K562 (cell line): ENCODE measurements at regions not wholly inside any gene's neighbourhood (a gene's known extent, or its start where the extent isn't known, plus 50 kb on each side); places are given as distances from the start of the nearest gene placed in this dataset.

Experiments used
- ATAC-seq: fragments of 200-7000 bp; cut with Tn5 transposase; 3 replicates; pipeline ENCODE4 v1.9.1; 2020; ENCODE audit warnings: moderate library complexity
- BruUV-seq: library from RNA; stranded (reverse); fragments of 400-500 nt; replicated peaks from 2 replicates; lab custom pipeline; 2021; lab: Mats Ljungman, UMichigan
- CTCF ChIA-PET: fragments of 300-600 bp; formaldehyde crosslinking; extraction: SDS; loops from one replicate; lab custom pipeline; 2021; ENCODE audit warnings: low intra/inter-chr PET ratio; lab: Yijun Ruan, JAX
- POLR2A ChIA-PET: fragments of 300-600, 350-650 bp; sonication (Branson Sonifier 250); formaldehyde crosslinking; extraction: SDS; loops from one replicate; lab custom pipeline; 2021; ENCODE audit warnings: antibody characterized with exemption, inconsistent platforms; lab: Yijun Ruan, JAX
- DNase-seq, 4 experiments: peaks; one replicate each; pipeline versions ENCODE4 v3.0.0 to v3.0.0-alpha.2; 2011 to 2018; ENCODE audit warnings: low spot score in 3 of 4, mixed read lengths in 3 of 4; ENCODE audit errors: extremely low read depth in 1 of 4
- FAIRE-seq: peaks from 2 replicates; lab custom pipeline; 2011; peaks lifted over from hg19 to GRCh38; lab: Jason Lieb, UNC
- H2AFZ ChIP-seq: 2 replicates; pipeline ENCODE4 v1.6.0; 2011; ENCODE audit warnings: low read depth, low read length, control low read depth, inconsistent platforms
- H3K27ac ChIP-seq: fragments of 200-600 bp; 3 replicates; pipeline ENCODE4 v1.8.0; 2011; ENCODE audit warnings: low read depth, mild to moderate bottlenecking, control low read depth, inconsistent platforms, low read length, moderate library complexity, mixed read lengths; ENCODE audit errors: extremely low read depth
- H3K27me3 ChIP-seq, 2 experiments: fragments of 300-600 bp in 1 of 2; 2 replicates in 1 of 2; 3 replicates in 1 of 2; pipeline versions ENCODE4 v1.6.0 to v1.8.0; 2011; ENCODE audit warnings: inconsistent platforms in 2 of 2, low read length in 2 of 2, mild to moderate bottlenecking in 1 of 2, mixed read lengths in 1 of 2, moderate library complexity in 1 of 2; ENCODE audit not compliant: control insufficient read depth in 2 of 2, insufficient read depth in 2 of 2
- H3K36me3 ChIP-seq: fragments of 300-600 bp; 3 replicates; pipeline ENCODE4 v1.8.0; 2011; ENCODE audit warnings: mild to moderate bottlenecking, low read length, inconsistent platforms; ENCODE audit not compliant: control insufficient read depth, insufficient read depth
- H3K4me1 ChIP-seq, 2 experiments: fragments of 200-600 bp in 1 of 2; replicated peaks in 1 of 2; 2 replicates in 1 of 2; 3 replicates in 1 of 2; pipeline versions ENCODE4 v1.5.1 to v1.8.0; 2011; ENCODE audit warnings: inconsistent platforms in 2 of 2, low read length in 2 of 2, mild to moderate bottlenecking in 1 of 2, mixed read lengths in 1 of 2, moderate library complexity in 1 of 2; ENCODE audit not compliant: control insufficient read depth in 2 of 2, insufficient read depth in 2 of 2
- H3K4me2 ChIP-seq: 2 replicates; pipeline ENCODE4 v1.6.1; 2011; ENCODE audit warnings: low read length, control low read depth, inconsistent platforms, mixed read lengths; ENCODE audit not compliant: insufficient read depth
- H3K4me3 ChIP-seq: fragments of 200-600 bp; sonication (generic), shearing (Covaris generic); 2 replicates; pipeline ENCODE4 v1.5.1; 2016; ENCODE audit warnings: control low read depth, inconsistent platforms
- H3K79me2 ChIP-seq: fragments of 200-600 bp; 3 replicates; pipeline ENCODE4 v1.8.0; 2011; ENCODE audit warnings: low read length, inconsistent platforms; ENCODE audit not compliant: control insufficient read depth, insufficient read depth
- H3K9ac ChIP-seq, 2 experiments: 2 replicates each; pipeline versions ENCODE4 v1.6.0 to v1.6.1; 2011; ENCODE audit warnings: low read depth in 2 of 2, low read length in 2 of 2, control low read depth in 1 of 2, inconsistent platforms in 1 of 2, mild to moderate bottlenecking in 1 of 2, mixed read lengths in 1 of 2; ENCODE audit not compliant: insufficient read depth in 1 of 2
- H3K9me1 ChIP-seq: one replicate; pipeline ENCODE4 v1.6.0; 2011; ENCODE audit warnings: inconsistent platforms, mild to moderate bottlenecking, low read length, moderate library complexity; ENCODE audit not compliant: control insufficient read depth, insufficient read depth
- H3K9me3 ChIP-seq: replicated peaks from 2 replicates; pipeline ENCODE4 v1.5.1; 2011; ENCODE audit warnings: low read depth, low read length, inconsistent platforms; ENCODE audit not compliant: control insufficient read depth, insufficient read depth
- H4K20me1 ChIP-seq: replicated peaks from 2 replicates; pipeline ENCODE4 v1.6.1; 2011; ENCODE audit warnings: low read length, inconsistent platforms, mixed read lengths; ENCODE audit not compliant: control insufficient read depth, insufficient read depth
- BHLHE40 ChIP-seq: IDR thresholded peaks from 2 replicates; pipeline ENCODE4 v1.6.1; 2011; ENCODE audit warnings: low read length, improper control_type of control experiment
- CBX5 ChIP-seq: IDR thresholded peaks from 2 replicates; pipeline ENCODE4 v1.6.1; 2014; ENCODE audit warnings: low read depth, borderline replicate concordance
- CC2D1A ChIP-seq: fragments of 450-650 bp; IDR thresholded peaks from 2 replicates; pipeline ENCODE4 v1.6.1; 2017; ENCODE audit warnings: mild to moderate bottlenecking
- CEBPB ChIP-seq: fragments of 450-650 bp; IDR thresholded peaks from 2 replicates; pipeline ENCODE4 v1.6.1; 2016; ENCODE audit warnings: missing genetic modification characterization, missing compliant biosample characterization
- ESRRB ChIP-seq: fragments of 250-450 bp; sonication (Bioruptor Pico); IDR thresholded peaks from 2 replicates; pipeline ENCODE4 v1.5.0; 2020; ENCODE audit warnings: mild to moderate bottlenecking, moderate library complexity, borderline replicate concordance
- ETS2 ChIP-seq: IDR thresholded peaks from 2 replicates; pipeline ENCODE4 v1.6.1; 2016; ENCODE audit warnings: borderline replicate concordance, missing genetic modification characterization, mild to moderate bottlenecking, moderate library complexity, missing compliant biosample characterization; ENCODE audit not compliant: poor library complexity, severe bottlenecking
- FIP1L1 ChIP-seq: fragments of 200-400 bp; formaldehyde crosslinking; IDR thresholded peaks from 2 replicates; pipeline ENCODE4 v1.6.1; 2018; ENCODE audit warnings: mild to moderate bottlenecking, low read depth, low read length; ENCODE audit not compliant: poor library complexity, severe bottlenecking
- HLTF ChIP-seq: fragments of 450-650 bp; IDR thresholded peaks from 2 replicates; pipeline ENCODE4 v1.6.1; 2016
- KLF13 ChIP-seq: fragments of 450-650 bp; IDR thresholded peaks from 2 replicates; pipeline ENCODE4 v1.6.1; 2016; ENCODE audit warnings: missing genetic modification characterization, low read depth, mild to moderate bottlenecking, missing compliant biosample characterization, moderate library complexity, borderline replicate concordance
- PATZ1 ChIP-seq: fragments of 250-450 bp; sonication (Bioruptor Pico); IDR thresholded peaks from 2 replicates; pipeline ENCODE4 v1.5.0; 2020; ENCODE audit warnings: mild to moderate bottlenecking, borderline replicate concordance
- PTBP1 ChIP-seq: fragments of 200-400 bp; formaldehyde crosslinking; IDR thresholded peaks from 2 replicates; pipeline ENCODE4 v1.6.1; 2017; ENCODE audit warnings: low read depth, low read length
- SIN3B ChIP-seq: fragments of 450-650 bp; IDR thresholded peaks from 2 replicates; pipeline ENCODE4 v1.6.1; 2017; ENCODE audit warnings: low read depth, mild to moderate bottlenecking, moderate library complexity
- STAT5A ChIP-seq: IDR thresholded peaks from 2 replicates; pipeline ENCODE4 v1.6.1; 2012; ENCODE audit warnings: low read length, inconsistent platforms, borderline replicate concordance
- ZNF133 ChIP-seq: fragments of 250-450 bp; sonication (Bioruptor Pico); IDR thresholded peaks from 2 replicates; pipeline ENCODE4 v1.4.0; 2020; ENCODE audit warnings: mild to moderate bottlenecking
- WGBS: fragments of 100-300 bp; shearing (Covaris generic); methylation state at CpG from one replicate; pipeline ENCODE4 v1.1.6; 2016; ENCODE audit warnings: low coverage, mixed read lengths; ENCODE audit not compliant: insufficient coverage; ENCODE audit errors: missing lambda C conversion rate; 5-methylcytosine and 5-hydroxymethylcytosine counted together
- in situ Hi-C: fragments of 300-500 bp; cut with MboI; formaldehyde crosslinking; loops from 4 replicates; pipeline ENCODE4 v1.15.0; 2018; ENCODE audit warnings: inconsistent platforms, mixed read lengths
- intact Hi-C: fragments of 100-400 bp; cut with micrococcal nuclease; formaldehyde crosslinking; loops from 2 replicates; pipeline ENCODE4 v1.14.2; 2022
- TF ChIP-seq, protein P1 (sequence below): fragments of 250-450 bp; sonication (Bioruptor Pico); IDR thresholded peaks from 2 replicates; pipeline ENCODE4 v1.4.0; 2020

GRCh38 chr21:22191581-22191980 lies 1193.4 kb downstream of the NCAM2 start:
- WGBS: 50% methylated on average over 1 of the region's 1 CpG
- POLR2A ChIA-PET: no interaction called here
- BruUV-seq: no TSS peak

GRCh38 chr21:22192766-22193165 lies 1194.6 kb downstream of the NCAM2 start:
- Histone ChIP-seq H3K4me1 (no peaks in the 10 kb centered on the region; a peak in 1 of 5 replicates), H3K4me3 (no peak overlapping the region), H3K27me3 (no peaks in the 10 kb centered on the region), H3K4me2 (no peak overlapping the region), H3K9ac (no peak overlapping the region), H3K79me2 (peaks cover 27% of the 10 kb centered on the region), H3K27ac (no peak overlapping the region), H3K9me1 (no peaks in the 10 kb centered on the region), H3K36me3 (peaks cover 7% of the 10 kb centered on the region; the same call in 2 of the 3 replicates), H2AFZ (peak overlapping the region; percentile 43; the same call in 1 of the 2 replicates), H4K20me1 (no peaks in the 10 kb centered on the region), H3K9me3 (no peaks in the 10 kb centered on the region)
- in situ Hi-C loops (no loop called here), intact Hi-C loops (no loop called here)
- FAIRE-seq: no peak
- ATAC-seq: no peak
- ChIA-PET CTCF (no interaction called here), POLR2A (interaction anchor here (1.0 kb wide), 1 partner anchor 9 kb away, joined by 3 read pairs; no protein-coding TSS in a partner anchor)
- DNase-seq: no peak
- 47% methylated on average over 2 of the region's 2 CpGs for WGBS
- no TSS peak for BruUV-seq
- TF ChIP-seq PATZ1 (CRISPR knock-in tag) (no peak), BHLHE40 (no peak), ETS2 (no peak), CBX5 (no peak), ZNF133 (CRISPR knock-in tag) (no peak), CEBPB (0 out of 2 replicates have a peak, but pooled peaks have one; percentile 29), CC2D1A (no peak), ESRRB (CRISPR knock-in tag) (no peak), HLTF (no peak)

More at GRCh38 chr21:22191581-22191980, 1193.4 kb downstream of the NCAM2 start:
- H3K27me3 ChIP-seq: no peaks in the 10 kb centered on the region
- FAIRE-seq (no peak), ATAC-seq (no peak), DNase-seq (no peak)
- H3K27ac ChIP-seq: no peak overlapping the region
- TF ChIP-seq PTBP1 (no peak), STAT5A (no peak), FIP1L1 (no peak), KLF13 (no peak), SIN3B (no peak)
- TF ChIP-seq, protein P1, sequence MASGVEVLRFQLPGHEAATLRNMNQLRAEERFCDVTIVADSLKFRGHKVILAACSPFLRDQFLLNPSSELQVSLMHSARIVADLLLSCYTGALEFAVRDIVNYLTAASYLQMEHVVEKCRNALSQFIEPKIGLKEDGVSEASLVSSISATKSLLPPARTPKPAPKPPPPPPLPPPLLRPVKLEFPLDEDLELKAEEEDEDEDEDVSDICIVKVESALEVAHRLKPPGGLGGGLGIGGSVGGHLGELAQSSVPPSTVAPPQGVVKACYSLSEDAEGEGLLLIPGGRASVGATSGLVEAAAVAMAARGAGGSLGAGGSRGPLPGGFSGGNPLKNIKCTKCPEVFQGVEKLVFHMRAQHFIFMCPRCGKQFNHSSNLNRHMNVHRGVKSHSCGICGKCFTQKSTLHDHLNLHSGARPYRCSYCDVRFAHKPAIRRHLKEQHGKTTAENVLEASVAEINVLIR: no peak
- H3K79me2 ChIP-seq: peaks cover 37% of the 10 kb centered on the region
- intact Hi-C loops (no loop called here), in situ Hi-C loops (no loop called here)
- no peak overlapping the region for H3K9ac ChIP-seq
- no peak overlapping the region for H3K4me2 ChIP-seq
- no peaks in the 10 kb centered on the region; a peak in 1 of 5 replicates for H3K4me1 ChIP-seq
- no peaks in the 10 kb centered on the region for H3K9me3 ChIP-seq
- no peaks in the 10 kb centered on the region for H3K9me1 ChIP-seq
- H4K20me1 ChIP-seq: no peaks in the 10 kb centered on the region
- H3K36me3 ChIP-seq: peaks cover 13% of the 10 kb centered on the region; the same call in 2 of the 3 replicates
- H2AFZ ChIP-seq: peak overlapping the region; percentile 97; the same call in 1 of the 2 replicates
- CTCF ChIA-PET: no interaction called here
- no peak overlapping the region for H3K4me3 ChIP-seq
